22Rv1 (cell line): ENCODE measurements at regions not wholly inside any gene's neighbourhood (a gene's known extent, or its start where the extent isn't known, plus 50 kb on each side); places are given as distances from the start of the nearest gene placed in this dataset.

Source experiments
- H3K27ac ChIP-seq: fragments of 450-650 bp; 2 replicates; pipeline ENCODE4 v1.5.1; 2017
- CTCF ChIP-seq: fragments of 450-650 bp; IDR thresholded peaks from 2 replicates; pipeline ENCODE4 v1.5.1; 2017; ENCODE audit warnings: mild to moderate bottlenecking
- ZFX ChIP-seq: fragments of 450-650 bp; IDR thresholded peaks from 2 replicates; pipeline ENCODE4 v1.6.1; 2017; ENCODE audit warnings: antibody characterized with exemption, borderline replicate concordance

DNA sequence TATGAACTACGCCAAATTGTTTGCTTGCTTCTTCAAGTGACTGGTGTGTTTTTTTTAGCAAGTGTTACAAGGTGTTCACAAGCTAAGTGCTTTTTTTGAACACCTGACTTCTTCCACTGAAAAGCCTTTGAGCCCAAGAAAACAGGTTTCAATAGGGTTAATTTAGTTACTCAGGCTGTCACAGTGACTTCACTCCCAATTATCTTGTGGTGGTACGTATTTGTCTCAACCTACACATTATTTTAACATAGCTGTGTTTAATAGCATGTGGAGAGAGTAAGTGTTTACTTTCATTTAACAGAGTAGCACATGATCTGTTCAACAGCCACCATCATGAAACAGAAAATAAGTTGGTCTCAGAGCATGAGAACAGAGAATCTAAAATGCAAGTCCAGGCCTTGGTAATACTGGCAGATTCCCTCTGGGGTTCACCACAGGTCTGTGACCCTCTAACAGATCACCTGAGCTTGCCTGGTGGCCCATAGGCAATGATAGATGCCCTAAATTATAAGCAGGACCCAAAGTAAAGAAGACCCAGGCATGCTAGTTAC lies 267.7 kb upstream of the SMARCA2 start:
- no peak overlapping the region for H3K27ac ChIP-seq
- TF ChIP-seq ZFX = no peak
- no peak for TF ChIP-seq CTCF

GRCh38 chr9:1748407-1748806 lies 266.7 kb upstream of the SMARCA2 start:
- TF ChIP-seq CTCF (no peak), ZFX (no peak)
- H3K27ac ChIP-seq = no peak overlapping the region

DNA sequence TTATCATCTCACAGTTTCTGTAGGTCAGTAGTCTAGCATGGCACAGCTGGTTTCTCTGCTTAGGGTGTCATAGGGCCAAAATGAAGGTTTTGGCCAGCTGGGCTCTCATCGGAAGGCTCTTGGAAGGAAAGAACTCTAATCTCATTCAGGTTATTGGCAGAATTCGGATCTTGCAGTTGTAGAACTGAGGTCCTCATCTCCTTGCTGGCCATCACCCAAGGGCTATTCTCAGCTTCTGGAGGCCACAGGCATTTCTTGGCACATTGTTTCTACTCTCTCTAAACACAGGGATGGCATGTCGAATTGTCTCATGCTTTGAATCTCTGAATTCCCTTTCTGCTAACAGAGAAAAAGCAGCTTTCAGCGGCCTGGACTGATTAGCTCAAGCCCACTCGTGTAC lies 258.0 kb upstream of the SMARCA2 start:
- H3K27ac ChIP-seq = no peak overlapping the region
- TF ChIP-seq CTCF (no peak), ZFX (no peak)

DNA sequence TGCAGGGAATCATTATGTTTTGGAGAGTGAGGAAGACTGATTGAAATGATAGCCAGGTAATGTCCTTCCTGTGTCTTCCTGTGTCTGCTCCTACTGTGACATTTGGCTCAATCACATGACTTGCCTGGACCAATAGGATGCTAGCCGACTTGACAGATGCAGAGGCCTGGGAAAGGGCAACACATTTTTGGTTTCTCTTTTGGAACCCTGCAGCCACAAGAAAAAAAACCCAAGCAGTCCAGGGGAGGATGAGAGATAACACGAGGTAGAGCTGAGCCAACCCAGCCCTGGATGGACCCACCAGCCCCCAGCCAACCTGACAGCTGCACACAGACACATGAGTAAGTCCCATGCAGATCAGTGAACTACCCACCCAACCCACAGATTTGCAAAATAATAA lies 256.1 kb upstream of the SMARCA2 start:
- no peak for TF ChIP-seq ZFX
- no peak for TF ChIP-seq CTCF
- H3K27ac ChIP-seq = no peak overlapping the region

DNA sequence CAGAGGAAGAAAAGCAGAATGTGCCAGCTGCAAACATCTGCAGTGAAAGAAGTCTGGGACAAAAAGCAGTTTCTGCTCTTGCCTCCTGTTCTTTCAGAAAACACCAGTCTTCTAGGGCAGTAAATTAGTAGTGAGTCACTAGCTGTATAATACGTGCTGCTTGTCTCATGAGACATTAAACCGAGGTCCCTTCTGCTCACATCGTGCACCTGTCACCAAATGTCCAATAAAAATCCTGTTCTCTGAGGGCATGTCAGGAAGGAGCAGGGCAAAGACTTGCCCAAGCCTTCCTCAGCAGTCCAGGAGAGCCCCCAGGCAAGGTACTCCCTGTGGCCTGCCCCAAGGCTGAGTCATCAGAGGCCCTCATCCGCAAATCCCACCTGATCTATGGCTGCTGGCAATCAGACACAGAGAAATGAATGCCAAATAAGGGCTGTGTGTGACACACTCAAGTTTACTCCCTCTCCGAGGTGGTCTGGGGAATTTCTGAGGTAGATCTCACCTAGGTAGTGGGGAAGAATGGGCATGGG lies 255.3 kb upstream of the SMARCA2 start:
- H3K27ac ChIP-seq = no peak overlapping the region

DNA sequence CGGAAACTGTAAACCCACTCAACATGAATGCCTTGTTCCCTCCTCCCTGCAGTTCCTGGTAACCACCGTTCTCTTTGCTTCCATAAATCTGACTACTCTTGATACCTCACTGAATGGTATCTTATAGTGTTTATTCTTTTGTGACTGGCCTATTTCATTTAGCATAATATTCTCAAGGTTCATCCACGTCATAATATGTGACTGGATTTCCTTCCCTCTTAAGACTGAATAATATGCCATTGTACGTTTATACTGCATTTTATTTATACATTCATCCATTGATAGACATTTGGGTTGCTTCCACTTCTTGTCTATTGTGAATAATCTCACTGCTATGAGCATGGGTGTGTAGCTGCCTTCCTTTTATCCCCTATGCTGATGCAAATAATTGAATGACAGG lies 253.3 kb upstream of the SMARCA2 start:
- no peak overlapping the region for H3K27ac ChIP-seq
- TF ChIP-seq CTCF (no peak), ZFX (no peak)

More for the DNA sequence above, 255.3 kb upstream of the SMARCA2 start:
- TF ChIP-seq CTCF (no peak), ZFX (no peak)

DNA sequence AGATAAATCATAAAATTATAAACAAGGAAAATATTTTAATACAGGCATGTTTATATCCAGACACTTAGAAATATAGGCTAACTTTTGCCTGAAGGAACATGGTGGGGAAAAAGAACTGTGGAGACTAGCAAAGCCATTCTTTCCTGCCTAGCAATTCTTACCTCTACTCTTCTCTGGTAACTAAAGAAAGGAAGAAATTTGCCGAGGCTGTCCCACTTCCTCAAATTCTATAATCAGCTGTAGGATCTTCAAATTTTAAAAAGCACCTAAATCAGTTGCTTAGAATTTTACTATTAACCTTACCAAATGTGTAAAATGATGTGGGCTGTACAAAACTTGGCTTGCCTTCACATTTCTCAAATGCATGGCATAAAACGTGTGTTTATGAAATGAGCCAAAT lies 249.1 kb upstream of the SMARCA2 start:
- no peak overlapping the region for H3K27ac ChIP-seq
- TF ChIP-seq ZFX = no peak
- TF ChIP-seq CTCF = no peak
